HUDEP-2 (cell line): ENCODE measurements at regions not wholly inside any gene's neighbourhood (a gene's known extent, or its start where the extent isn't known, plus 50 kb on each side); places are given as distances from the start of the nearest gene placed in this dataset.
"Not testable (repeated sequence)": the region's sequence is repeated elsewhere in the genome, so short reads cannot be mapped to it uniquely, and the experiment has no call there.

Experiments
- DNase-seq, 76 experiments: peaks; one replicate each; lab custom pipeline; 2025; ENCODE audit not compliant: unreplicated experiment in 76 of 76; lab: John Stamatoyannopoulos, UW

GRCh38 chr1:90318431-90318830, 323.5 kb downstream of the ZNF326 start:
- no peak for DNase-seq

GRCh38 chr1:90317628-90318027, 322.7 kb downstream of the ZNF326 start:
- DNase-seq, result no peak

- no peak for DNase-seq
These were observed 319.6 kb downstream of the ZNF326 start for GRCh38 chr1:90314533-90314932.

GRCh38 chr1:90313778-90314177, 318.9 kb downstream of the ZNF326 start:
- no peak for DNase-seq

GRCh38 chr1:90309806-90310205, 314.9 kb downstream of the ZNF326 start:
- DNase-seq, result no peak

- DNase-seq, result no peak
These were observed 313.5 kb downstream of the ZNF326 start for GRCh38 chr1:90308421-90308820.

- DNase-seq, result no peak
These were observed 310.7 kb downstream of the ZNF326 start for GRCh38 chr1:90305577-90305976.

- no peak for DNase-seq
These were observed 301.4 kb downstream of the ZNF326 start for GRCh38 chr1:90296327-90296726.

GRCh38 chr1:90295534-90295933, 300.6 kb downstream of the ZNF326 start:
- DNase-seq, result no peak

- no peak for DNase-seq
These were observed 296.7 kb downstream of the ZNF326 start for GRCh38 chr1:90291431-90292216.

- no peak for DNase-seq
These were observed 287.9 kb downstream of the ZNF326 start for GRCh38 chr1:90282811-90283210.

GRCh38 chr1:90281886-90282285, 287.0 kb downstream of the ZNF326 start:
- DNase-seq, result not testable (repeated sequence)

- no peak for DNase-seq
These were observed 282.4 kb downstream of the ZNF326 start for GRCh38 chr1:90277270-90277669.

GRCh38 chr1:90274376-90274775, 279.5 kb downstream of the ZNF326 start:
- no peak for DNase-seq

- no peak for DNase-seq
These were observed 278.4 kb downstream of the ZNF326 start for GRCh38 chr1:90273241-90273774.

- no peak for DNase-seq
These were observed 267.9 kb downstream of the ZNF326 start for GRCh38 chr1:90262791-90263190.

- no peak for DNase-seq
These were observed 267.4 kb downstream of the ZNF326 start for GRCh38 chr1:90262286-90262685.

GRCh38 chr1:90246069-90246468, 251.2 kb downstream of the ZNF326 start:
- DNase-seq, result no peak

- DNase-seq, result no peak
These were observed 241.6 kb downstream of the ZNF326 start for GRCh38 chr1:90236493-90236892.

- no peak for DNase-seq
These were observed 228.5 kb downstream of the ZNF326 start for GRCh38 chr1:90223401-90223800.

- no peak for DNase-seq
These were observed 226.2 kb downstream of the ZNF326 start for GRCh38 chr1:90220941-90221693.

- no peak for DNase-seq
These were observed 225.6 kb downstream of the ZNF326 start for GRCh38 chr1:90220496-90220895.
